ENCODE measurements at regions not wholly inside any gene's neighbourhood (a gene's known extent, or its start where the extent isn't known, plus 50 kb on each side); places are given as distances from the start of the nearest gene placed in this dataset.

DNA sequence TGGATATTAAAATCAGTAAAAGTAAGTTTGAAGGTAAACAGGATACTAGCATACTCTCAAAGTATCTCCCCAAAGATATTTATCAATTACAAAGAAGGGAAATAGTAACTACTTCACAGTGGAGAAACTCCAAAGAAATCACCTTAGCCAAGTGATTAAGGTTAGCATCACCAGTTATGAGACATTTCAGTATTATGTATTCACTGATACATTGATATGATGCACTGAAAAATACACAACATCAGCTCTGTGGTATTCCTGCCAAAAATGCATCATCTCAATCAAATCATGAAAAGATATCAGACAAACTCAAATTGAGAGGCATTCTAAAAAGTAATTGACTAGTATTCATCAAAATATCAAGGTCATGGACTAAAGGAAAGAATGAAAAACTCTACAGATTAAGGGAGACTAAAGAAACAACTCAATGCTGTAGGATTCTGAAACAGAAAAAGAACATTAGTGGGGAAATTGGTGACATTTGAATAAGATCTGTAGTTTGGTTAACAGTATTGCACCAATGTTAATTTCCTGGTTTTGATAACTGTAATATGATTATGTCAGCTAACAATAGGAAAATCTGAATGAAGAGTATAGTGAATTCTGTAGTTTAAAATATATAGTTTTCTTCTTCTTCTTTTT is 215.4 kb downstream of the UACA start:
- TF ChIP-seq, protein P1, sequence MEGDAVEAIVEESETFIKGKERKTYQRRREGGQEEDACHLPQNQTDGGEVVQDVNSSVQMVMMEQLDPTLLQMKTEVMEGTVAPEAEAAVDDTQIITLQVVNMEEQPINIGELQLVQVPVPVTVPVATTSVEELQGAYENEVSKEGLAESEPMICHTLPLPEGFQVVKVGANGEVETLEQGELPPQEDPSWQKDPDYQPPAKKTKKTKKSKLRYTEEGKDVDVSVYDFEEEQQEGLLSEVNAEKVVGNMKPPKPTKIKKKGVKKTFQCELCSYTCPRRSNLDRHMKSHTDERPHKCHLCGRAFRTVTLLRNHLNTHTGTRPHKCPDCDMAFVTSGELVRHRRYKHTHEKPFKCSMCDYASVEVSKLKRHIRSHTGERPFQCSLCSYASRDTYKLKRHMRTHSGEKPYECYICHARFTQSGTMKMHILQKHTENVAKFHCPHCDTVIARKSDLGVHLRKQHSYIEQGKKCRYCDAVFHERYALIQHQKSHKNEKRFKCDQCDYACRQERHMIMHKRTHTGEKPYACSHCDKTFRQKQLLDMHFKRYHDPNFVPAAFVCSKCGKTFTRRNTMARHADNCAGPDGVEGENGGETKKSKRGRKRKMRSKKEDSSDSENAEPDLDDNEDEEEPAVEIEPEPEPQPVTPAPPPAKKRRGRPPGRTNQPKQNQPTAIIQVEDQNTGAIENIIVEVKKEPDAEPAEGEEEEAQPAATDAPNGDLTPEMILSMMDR (IDR thresholded peaks at IDR 0.05 in 2 of 3, conservative IDR thresholded peaks at IDR 0.05 in 1 of 3; ENCODE audit: borderline replicate concordance in 1 of 3, insufficient read depth in 1 of 3, low read depth in 2 of 3, low read length in 2 of 3), result no peak
- TF ChIP-seq POLR2AphosphoS5 (IDR thresholded peaks at IDR 0.05; ENCODE audit: low read depth, low read length) (no peak), EGR1 (IDR thresholded peaks at IDR 0.05; ENCODE audit: low read depth) (no peak), TCF7L2 (IDR thresholded peaks at IDR 0.05; ENCODE audit: borderline replicate concordance, extremely low read depth, insufficient read depth, insufficient read length) (no peak), ZNF274 (IDR thresholded peaks at IDR 0.05; ENCODE audit: low read depth, low read length) (no peak)
- TF ChIP-seq, protein P2, sequence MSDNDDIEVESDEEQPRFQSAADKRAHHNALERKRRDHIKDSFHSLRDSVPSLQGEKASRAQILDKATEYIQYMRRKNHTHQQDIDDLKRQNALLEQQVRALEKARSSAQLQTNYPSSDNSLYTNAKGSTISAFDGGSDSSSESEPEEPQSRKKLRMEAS (IDR thresholded peaks at IDR 0.05), result no peak
